Endothelial cell of umbilical vein (primary cell): ENCODE measurements at regions not wholly inside any gene's neighbourhood (a gene's known extent, or its start where the extent isn't known, plus 50 kb on each side); places are given as distances from the start of the nearest gene placed in this dataset.

ENCODE experiments used
- BruUV-seq: library from RNA; stranded (reverse); fragments of 400-500 nt; replicated peaks from 2 replicates; lab custom pipeline; 2021; lab: Mats Ljungman, UMichigan
- CTCF ChIA-PET: fragments of 300-600, 350-600 bp; sonication (Branson Sonifier 250); formaldehyde crosslinking; loops from one replicate; lab custom pipeline; 2021; ENCODE audit warnings: antibody characterized with exemption, inconsistent platforms; lab: Charles Lee
- POLR2A ChIA-PET: fragments of 300-600, 350-600 bp; sonication (Branson Sonifier 250); formaldehyde crosslinking; loops from one replicate; lab custom pipeline; 2021; ENCODE audit warnings: antibody characterized with exemption, inconsistent platforms; lab: Charles Lee
- DNase-seq: peaks from one replicate; pipeline ENCODE4 v3.0.0-alpha.2; 2011; ENCODE audit warnings: low read depth, low spot score
- FAIRE-seq: peaks from 2 replicates; lab custom pipeline; 2011; peaks lifted over from hg19 to GRCh38; lab: Jason Lieb, UNC
- H2AFZ ChIP-seq: 2 replicates; pipeline ENCODE4 v1.6.0; 2012; ENCODE audit warnings: low read depth, low read length, control low read depth, inconsistent platforms
- H3K27ac ChIP-seq: 2 replicates; pipeline ENCODE4 v1.5.1; 2011; ENCODE audit warnings: low read depth, mild to moderate bottlenecking, control low read depth, low read length, moderate library complexity; ENCODE audit not compliant: insufficient read depth
- H3K27me3 ChIP-seq, 2 experiments: 2 replicates each; pipeline versions ENCODE4 v1.6.0 to v1.6.1; 2011; ENCODE audit warnings: low read length in 2 of 2, mixed read lengths in 1 of 2; ENCODE audit not compliant: control insufficient read depth in 2 of 2, insufficient read depth in 2 of 2
- H3K36me3 ChIP-seq, 2 experiments: 2 replicates in 1 of 2; 3 replicates in 1 of 2; pipeline ENCODE4 v1.5.1; 2011; ENCODE audit warnings: low read length in 2 of 2, mild to moderate bottlenecking in 1 of 2, moderate library complexity in 1 of 2; ENCODE audit not compliant: control insufficient read depth in 2 of 2, insufficient read depth in 2 of 2; ENCODE audit errors: extremely low read depth in 1 of 2
- H3K4me1 ChIP-seq: 3 replicates; pipeline ENCODE4 v1.5.1; 2011; ENCODE audit warnings: mild to moderate bottlenecking, low read length; ENCODE audit not compliant: control insufficient read depth, insufficient read depth; ENCODE audit errors: extremely low read depth
- H3K4me2 ChIP-seq: 2 replicates; pipeline ENCODE4 v1.6.1; 2011; ENCODE audit warnings: low read length, control low read depth, mixed read lengths; ENCODE audit not compliant: insufficient read depth
- H3K4me3 ChIP-seq, 3 experiments: fragments of 200-600 bp in 1 of 3; sonication (generic), shearing (Covaris generic) in 1 of 3; replicated peaks in 1 of 3; 2 replicates each; pipeline ENCODE4 v1.5.1; 2011 to 2016; ENCODE audit warnings: control low read depth in 3 of 3, low read length in 3 of 3, mild to moderate bottlenecking in 2 of 3, inconsistent platforms in 1 of 3, low read depth in 1 of 3, moderate library complexity in 1 of 3; ENCODE audit not compliant: insufficient read depth in 1 of 3
- H3K79me2 ChIP-seq: 2 replicates; pipeline ENCODE4 v1.6.0; 2012; ENCODE audit warnings: low read length, inconsistent platforms; ENCODE audit not compliant: control insufficient read depth, insufficient read depth
- H3K9ac ChIP-seq: replicated peaks from 2 replicates; pipeline ENCODE3; 2011; ENCODE audit warnings: low read length, control low read depth; ENCODE audit not compliant: insufficient read depth; ENCODE audit errors: extremely low read depth
- H3K9me1 ChIP-seq: replicated peaks from 3 replicates; pipeline ENCODE4 v1.6.0; 2011; ENCODE audit warnings: mild to moderate bottlenecking, low read length; ENCODE audit not compliant: control insufficient read depth, insufficient read depth; ENCODE audit errors: extremely low read depth
- H3K9me3 ChIP-seq: replicated peaks from 2 replicates; pipeline ENCODE4 v1.5.1; 2012; ENCODE audit warnings: low read length, inconsistent platforms; ENCODE audit not compliant: control insufficient read depth, insufficient read depth
- H4K20me1 ChIP-seq: replicated peaks from 2 replicates; pipeline ENCODE3; 2011; ENCODE audit warnings: mild to moderate bottlenecking, low read length; ENCODE audit not compliant: control insufficient read depth, insufficient read depth; ENCODE audit errors: extremely low read depth
- CTCF ChIP-seq, 2 donors: IDR thresholded peaks; 1 replicate in 1 of 2; 2 replicates in 1 of 2; pipeline ENCODE4 v1.5.1; 2011; ENCODE audit warnings: low read length in 2 of 2, mild to moderate bottlenecking in 2 of 2, moderate library complexity in 2 of 2, control low read depth in 1 of 2, inconsistent platforms in 1 of 2, low read depth in 1 of 2; ENCODE audit not compliant: insufficient read depth in 1 of 2; ENCODE audit errors: extremely low read depth in 1 of 2
- GATA2 ChIP-seq: IDR thresholded peaks from 2 replicates; pipeline ENCODE4 v1.7.0; 2011; ENCODE audit warnings: low read depth, mild to moderate bottlenecking, moderate library complexity, mixed read lengths, low read length; ENCODE audit not compliant: insufficient read length, insufficient read depth
- MYC ChIP-seq: IDR thresholded peaks from one replicate; pipeline ENCODE4 v1.6.1; 2011; ENCODE audit warnings: mild to moderate bottlenecking, low read depth, low read length
- POLR2AphosphoS5 ChIP-seq: IDR thresholded peaks from 2 replicates; pipeline ENCODE4 v1.6.1; 2012; ENCODE audit warnings: low read depth, mild to moderate bottlenecking, control low read depth, low read length, moderate library complexity; ENCODE audit not compliant: insufficient read depth
- dilution Hi-C: fragments of 300-500 bp; cut with MboI; formaldehyde crosslinking; loops from one replicate; pipeline ENCODE4 v1.15.0; 2019; ENCODE audit warnings: low sequenced_read_pairs; ENCODE audit not compliant: extremely low pct_ligation_motif_present
- intact Hi-C: fragments of 100-400 bp; cut with micrococcal nuclease; formaldehyde crosslinking; loops from one replicate; pipeline ENCODE4 v1.10.0; 2022

- H3K4me1 ChIP-seq, result no peaks in the 10 kb centered on the region
- TF ChIP-seq GATA2 (no peak), POLR2AphosphoS5 (no peak), CTCF (IDR thresholded peaks at IDR 0.05; ENCODE audit: extremely low read depth in 1 of 2, insufficient read depth in 1 of 2, low read depth in 1 of 2, low read length in 2 of 2) (no peak), MYC (no peak)
- intact Hi-C loops, result no loop called here
- H3K27ac ChIP-seq, result no peak overlapping the region
- BruUV-seq, result no TSS peak
- H3K4me3 ChIP-seq, result no peak overlapping the region
- POLR2A ChIA-PET, result no interaction called here
- no peaks in the 10 kb centered on the region for H3K79me2 ChIP-seq
- dilution Hi-C loops, result no loop called here
- no peak for FAIRE-seq
- no peak for DNase-seq
- no peaks in the 10 kb centered on the region for H3K9me3 ChIP-seq
- no peaks in the 10 kb centered on the region for H4K20me1 ChIP-seq
- no peak overlapping the region for H3K9ac ChIP-seq
- H3K4me2 ChIP-seq, result no peak overlapping the region
- no peaks in the 10 kb centered on the region for H3K9me1 ChIP-seq
- no peak overlapping the region for H2AFZ ChIP-seq
- no peaks in the 10 kb centered on the region for H3K36me3 ChIP-seq
- H3K27me3 ChIP-seq, result peaks cover 0 to 2% of the 10 kb centered on the region in 2 experiments
- CTCF ChIA-PET, result interaction anchor here (1.0 to 1.6 kb wide), 5 partner anchors 9 to 125 kb away, joined by 3 to 6 read pairs (median 4); no protein-coding TSS in a partner anchor
These were observed 50.4 kb upstream of the TJP1 start for GRCh38 chr15:29872716-29873115.
